NOMO-1 treated with DMSO at 0.1 percent for 48 hours (cell line): ENCODE measurements at regions not wholly inside any gene's neighbourhood (a gene's known extent, or its start where the extent isn't known, plus 50 kb on each side); places are given as distances from the start of the nearest gene placed in this dataset.

Experiments used
- DNase-seq: peaks from one replicate; lab custom pipeline; 2025; ENCODE audit not compliant: unreplicated experiment; lab: John Stamatoyannopoulos, UW

DNA sequence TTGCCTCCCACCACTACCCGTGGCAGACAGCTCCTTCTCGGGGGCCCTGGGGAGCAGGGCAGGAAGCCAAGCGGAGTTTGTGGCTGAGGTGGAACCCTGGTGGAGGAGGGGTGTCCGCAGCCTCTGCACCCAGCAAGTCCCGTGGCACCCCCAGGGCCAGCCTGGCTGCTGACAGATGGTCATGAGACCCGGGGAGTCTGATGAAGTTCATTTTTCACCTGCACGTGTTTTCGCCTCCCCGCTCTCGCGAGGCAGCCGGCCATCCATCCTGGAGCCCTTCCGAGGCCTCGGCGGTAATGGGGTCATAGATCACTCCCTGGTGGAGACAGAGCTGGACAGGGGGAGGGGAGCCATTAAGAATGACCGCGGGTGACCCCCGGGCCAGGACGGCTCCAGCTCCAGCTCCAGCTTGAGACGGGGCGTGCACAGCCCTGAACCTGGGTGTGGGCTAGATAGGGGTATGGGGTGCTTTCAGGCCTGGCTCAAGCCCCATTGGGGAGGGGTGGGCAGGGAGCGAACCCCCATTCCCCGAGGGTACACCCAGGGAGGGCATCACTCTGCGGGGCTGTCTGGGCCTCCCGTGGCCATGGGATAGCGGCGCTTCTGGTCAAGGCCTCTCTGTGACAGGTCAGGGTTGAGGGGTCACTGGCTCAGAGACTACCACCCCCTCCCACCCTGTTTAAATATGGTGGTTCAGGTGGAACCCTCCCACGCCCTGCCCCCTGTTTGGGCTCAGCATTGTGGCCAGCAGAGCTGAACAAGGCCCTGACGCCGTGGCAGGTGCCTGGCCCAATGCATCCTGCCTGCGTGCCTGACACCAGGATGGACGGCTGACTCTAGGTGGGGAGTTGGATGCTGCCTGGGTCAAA is 227.4 kb upstream of the GSE1 start:
- DNase-seq, result no peak

DNA sequence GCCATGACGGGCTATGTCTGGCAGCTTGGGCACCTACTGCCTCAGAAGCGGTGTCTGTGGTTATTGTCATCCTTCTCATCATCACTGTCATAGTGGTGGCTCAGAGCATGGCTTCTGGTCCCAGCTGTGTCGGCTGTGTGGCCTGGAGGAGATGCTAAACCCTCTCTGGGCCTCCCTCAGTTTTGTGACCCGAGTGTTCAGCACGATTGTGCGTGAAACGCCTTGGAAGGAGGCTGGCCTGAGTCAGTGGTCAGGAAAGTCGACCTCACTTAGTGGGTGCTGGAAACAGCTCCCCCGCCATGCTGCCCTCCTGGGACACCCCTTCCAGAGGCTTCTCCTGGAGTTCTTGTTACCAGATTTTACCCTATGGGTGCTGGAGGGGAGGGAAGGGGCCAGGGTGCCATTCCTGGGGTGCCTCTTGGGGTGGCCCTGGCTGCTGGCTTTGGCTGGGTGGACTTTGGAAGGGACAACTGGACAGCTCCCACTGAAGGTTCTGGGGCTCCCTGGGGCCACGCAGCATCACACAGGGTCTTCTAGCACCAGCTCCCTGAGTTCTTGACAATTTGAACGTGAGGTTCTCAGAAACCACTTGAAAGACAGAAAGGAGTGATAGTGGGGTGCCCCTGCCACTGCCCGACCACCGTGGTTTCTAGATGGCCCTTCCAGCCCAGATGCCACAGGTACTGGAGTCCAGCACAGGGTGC is 226.5 kb upstream of the GSE1 start:
- no peak for DNase-seq

- DNase-seq, result no peak
Measured at GRCh38 chr16:85387171-85387507, 226.0 kb upstream of the GSE1 start.

DNA sequence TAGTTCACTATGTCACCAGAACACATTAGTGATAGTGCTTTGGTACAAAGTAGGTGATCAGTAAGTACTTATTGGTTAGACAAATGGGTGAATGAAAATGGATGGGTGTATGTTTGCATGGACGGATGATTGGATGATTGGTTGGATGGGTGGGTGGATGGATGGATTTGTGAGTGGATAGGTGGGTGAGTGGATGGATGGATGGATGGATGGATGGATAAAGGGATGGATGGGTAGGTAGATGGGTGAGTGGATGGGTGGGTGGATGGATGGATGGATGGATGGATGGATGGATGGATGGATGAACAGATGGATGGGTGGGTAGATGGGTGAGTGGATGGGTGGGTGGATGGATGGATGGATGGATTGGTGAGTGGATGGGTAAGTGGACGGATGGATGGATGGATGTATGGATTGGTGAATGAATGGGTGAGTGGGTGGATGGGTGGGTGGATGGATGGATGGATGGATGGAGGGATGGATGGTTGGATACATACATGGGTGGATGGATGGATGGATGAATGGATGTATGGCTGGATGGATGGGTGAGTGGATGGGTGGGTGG is 225.3 kb upstream of the GSE1 start:
- DNase-seq, result no peak

DNA sequence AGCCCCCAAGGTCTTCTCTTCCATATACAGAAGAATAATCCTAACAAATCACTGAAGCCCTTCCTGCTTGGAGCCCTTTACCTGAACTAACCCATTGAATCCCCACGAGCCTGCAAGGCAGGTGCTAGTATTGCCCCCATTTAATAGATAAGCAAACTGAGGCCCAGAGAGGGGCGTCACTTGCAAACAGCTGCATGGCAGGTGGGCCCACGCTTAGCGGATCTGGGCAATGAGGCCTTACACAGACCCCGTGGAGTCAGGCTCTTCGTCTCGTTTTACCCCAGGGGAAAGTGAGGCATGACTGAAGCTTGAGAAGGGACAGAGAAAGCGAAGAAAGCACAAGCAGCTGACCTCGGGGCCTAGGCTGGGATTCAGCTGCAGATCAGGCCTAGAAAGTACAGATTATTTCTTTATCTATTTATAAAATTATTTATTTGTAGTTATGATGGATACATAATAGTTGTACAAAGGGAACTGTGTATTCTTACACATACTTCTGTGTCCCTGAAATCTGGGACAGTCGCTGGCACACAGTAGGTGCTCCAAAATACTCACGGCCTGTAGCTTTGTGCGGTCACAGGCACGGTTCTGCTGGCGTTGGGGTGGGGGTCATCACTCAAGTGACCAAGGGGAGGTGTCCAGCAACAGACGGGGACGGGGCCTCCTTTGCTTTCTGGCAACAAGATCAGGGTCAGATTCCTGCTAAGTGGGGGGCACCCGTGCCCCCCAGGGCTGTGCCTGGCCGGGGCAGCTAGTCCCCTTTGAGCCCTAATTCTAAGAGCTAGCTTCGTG is 223.2 kb upstream of the GSE1 start:
- no peak for DNase-seq

DNA sequence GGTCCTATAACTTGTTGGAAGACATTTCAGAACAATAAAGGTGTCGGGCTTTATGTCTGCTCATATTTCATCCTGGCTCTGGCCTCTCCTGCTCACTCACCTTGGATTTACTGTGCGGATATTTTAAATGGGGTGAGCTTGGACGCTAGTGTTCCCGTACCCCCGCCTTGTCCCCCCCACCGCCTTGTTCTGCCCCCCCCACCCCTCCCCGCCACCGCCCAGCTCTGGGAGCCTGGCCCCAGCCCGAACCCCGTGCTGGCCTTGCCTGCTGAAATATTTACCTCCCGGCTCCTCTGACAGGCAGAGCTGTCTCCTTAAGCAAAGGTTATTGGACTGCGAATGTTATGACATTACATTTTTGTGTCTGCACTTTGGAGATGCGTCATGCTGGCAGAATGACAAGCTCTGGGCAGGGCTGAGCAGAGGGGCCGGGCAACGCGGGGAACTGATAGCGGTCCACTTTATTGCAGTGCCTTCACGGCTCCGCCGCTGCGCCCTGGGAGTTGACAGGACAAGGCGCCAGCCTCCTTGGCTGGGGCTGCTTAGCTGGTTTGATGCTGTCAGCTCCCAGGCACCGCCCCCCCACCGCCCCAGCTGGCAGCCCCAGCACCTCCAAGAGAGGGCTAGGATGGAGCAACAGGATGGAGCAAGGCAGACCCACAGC is 222.5 kb upstream of the GSE1 start:
- no peak for DNase-seq

- no peak for DNase-seq
Measured at GRCh38 chr16:85391175-85391707, 221.9 kb upstream of the GSE1 start.

DNA sequence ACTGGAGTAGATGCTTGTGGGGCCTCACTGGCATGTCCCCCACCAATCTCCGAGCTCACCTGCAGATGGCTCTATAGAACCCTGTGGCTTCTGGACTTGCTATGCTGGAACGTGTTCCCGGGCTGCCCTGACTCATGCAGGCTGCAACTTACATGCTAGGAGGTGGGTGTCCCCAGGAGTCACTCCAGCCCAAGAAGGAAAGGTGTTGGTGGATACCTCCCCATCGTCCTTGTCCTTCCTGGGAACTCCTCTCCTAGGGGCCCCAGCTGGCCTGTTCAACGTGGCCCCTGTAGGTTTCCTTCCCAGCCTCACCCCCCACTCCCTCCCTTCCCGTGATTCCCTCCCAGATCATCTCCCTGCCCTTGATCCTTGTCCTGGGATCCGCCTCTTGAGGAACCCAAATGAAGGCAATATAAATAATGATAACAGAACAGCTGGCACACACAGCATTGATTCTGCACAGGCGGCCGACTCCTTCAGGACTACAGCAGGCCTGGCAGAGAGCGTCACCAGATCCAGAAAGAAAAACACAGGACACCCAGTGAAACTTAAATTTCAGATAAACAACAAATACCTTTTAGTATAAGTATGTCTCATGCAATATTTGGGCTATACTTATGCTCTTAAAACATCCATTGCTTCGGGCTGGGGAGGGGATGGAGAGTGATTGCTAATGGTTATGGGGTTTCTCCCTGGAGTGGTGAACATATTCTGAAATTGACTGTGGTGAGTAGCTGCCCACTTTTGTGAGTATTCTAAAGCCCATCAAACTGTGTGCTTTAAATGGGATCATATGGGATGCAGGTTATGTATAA is 221.1 kb upstream of the GSE1 start:
- DNase-seq, result no peak

DNA sequence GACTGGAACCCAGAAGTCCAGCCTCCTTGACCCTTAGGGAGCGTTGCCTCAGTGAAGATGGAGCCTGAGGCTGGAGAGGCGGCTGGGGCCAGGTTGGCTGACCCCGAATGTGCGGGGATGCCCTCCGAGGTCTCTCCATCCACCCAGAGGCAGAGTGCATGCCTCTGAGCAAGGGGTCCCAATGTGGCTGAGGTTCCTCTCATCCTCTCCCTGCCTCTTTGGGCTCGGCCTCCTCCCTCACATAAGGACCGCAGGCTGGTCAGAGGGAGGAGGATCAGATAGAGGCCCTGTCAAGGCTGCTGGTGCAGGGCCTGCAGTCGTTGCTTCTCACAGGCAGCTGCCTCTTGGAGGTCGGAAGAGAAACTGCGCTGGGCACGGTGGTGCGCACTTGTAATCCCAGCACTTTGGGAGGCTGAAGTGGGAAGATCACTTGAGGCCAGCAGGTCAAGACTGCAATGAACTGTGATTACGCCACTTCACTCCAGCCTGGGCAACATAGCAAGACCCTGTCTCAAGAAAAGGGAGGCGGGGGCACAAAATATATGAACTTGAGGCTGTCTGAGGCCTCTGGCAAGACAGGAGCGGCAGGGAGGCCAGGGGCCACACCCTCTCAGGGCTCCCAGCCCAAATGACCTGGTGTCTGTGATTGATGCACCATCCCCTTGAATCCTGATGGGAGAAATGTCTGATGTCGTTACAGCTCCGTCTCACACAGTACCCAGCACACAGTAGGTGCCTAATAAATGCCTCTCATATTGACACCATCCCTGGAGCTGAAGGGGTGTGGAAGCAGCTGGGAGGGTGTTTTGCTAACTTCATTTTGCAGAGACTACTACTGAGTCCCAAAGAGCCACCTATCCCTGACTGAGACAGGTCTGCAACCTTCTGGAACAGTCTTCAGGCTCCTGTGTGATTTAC is 220.1 kb upstream of the GSE1 start:
- no peak for DNase-seq

DNA sequence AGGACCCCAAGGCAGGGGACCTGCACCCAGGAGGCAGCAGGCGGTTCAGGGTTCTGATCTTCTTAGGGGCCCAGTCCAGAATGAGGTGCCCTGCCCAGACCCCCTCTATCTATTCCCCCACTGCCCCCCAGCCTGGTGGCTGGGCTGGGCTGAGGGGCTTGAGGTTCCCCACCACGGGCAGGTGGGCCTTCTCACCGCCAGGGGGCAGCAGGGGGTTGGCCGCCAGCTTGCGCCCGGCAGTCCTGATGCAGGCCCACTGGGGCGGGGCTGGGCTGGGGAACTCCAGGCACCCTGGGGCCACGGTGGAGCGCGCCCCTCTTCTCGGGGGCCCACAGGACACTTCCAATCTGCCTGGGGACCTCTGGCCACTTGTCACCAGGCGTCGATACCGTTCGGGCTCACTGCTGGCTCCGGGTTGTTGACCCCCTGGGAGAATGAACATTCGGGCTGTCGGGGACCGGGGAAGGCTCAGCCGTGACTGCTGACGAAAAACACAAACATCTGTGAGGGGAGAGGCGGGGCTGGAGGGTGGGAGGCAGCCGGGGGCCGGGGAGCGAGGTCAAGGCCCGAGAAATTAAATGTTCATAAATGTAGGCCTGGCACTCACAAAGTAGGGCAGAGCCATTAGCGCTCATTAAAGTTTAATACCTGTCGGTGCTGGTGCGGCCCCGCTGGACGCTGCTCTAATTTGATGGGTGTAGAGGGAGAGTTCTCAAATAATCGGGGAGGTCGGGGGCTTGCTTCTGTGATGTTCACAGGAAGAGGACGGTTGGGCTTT is 219.3 kb upstream of the GSE1 start:
- peak; percentile 30 for DNase-seq

DNA sequence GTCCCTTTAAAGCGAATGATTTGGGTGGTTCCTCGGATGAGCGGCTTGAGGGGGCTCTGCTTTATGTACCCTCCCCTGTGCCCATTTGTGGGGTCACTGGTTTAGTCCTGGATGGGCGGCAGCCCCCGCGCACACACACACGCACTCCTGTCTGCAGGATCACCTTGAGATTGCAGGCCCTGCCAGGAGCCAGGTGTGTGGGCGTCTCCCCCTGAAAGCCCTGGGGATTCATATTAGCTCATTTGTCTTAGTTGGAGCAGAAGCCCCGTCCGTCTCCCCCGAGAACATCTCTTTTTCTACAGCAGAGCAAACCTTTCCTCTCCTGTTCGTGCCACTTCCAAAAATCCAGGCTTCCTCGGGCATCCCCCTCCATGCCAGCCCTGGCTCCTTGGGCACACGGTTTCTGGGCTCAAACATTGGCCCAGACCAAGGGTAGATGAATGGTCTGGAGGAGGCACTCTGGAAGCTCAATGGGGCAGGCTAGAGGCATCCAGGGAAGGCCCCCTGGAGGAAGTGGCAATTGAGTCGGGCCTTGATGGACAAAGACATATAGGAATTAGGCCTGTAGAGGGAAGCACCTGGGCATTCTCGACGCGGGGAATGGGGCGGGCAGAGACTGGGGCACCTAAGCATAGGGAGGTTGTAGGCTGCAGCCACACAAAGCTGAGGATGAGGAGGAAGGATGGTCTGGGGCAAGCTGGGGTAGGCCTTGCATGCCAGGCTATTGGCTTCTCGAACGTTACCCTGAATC is 218.5 kb upstream of the GSE1 start:
- no peak for DNase-seq

- no peak for DNase-seq
Measured at GRCh38 chr16:85395207-85395912, 217.8 kb upstream of the GSE1 start.

GRCh38 chr16:85395913-85396878 is 216.9 kb upstream of the GSE1 start:
- no peak for DNase-seq

GRCh38 chr16:85396879-85397871 is 215.9 kb upstream of the GSE1 start:
- no peak for DNase-seq
